DLD1 (cell line): ENCODE measurements at regions not wholly inside any gene's neighbourhood (a gene's known extent, or its start where the extent isn't known, plus 50 kb on each side); places are given as distances from the start of the nearest gene placed in this dataset.

Experiments
- in situ Hi-C: cut with HindIII; loops from 2 replicates; pipeline ENCODE4 v1.10.0; 2017; ENCODE audit warnings: low sequenced_read_pairs

GRCh38 chr3:124230998-124231397 lies 239.1 kb upstream of the ROPN1 start:
- in situ Hi-C loops = no loop called here

- in situ Hi-C loops = no loop called here
Observed at GRCh38 chr3:124234852-124235252, 242.9 kb upstream of the ROPN1 start.

GRCh38 chr3:124235446-124235845 lies 243.5 kb upstream of the ROPN1 start:
- in situ Hi-C loops = no loop called here

GRCh38 chr3:124243177-124243859 lies 251.4 kb upstream of the ROPN1 start:
- in situ Hi-C loops = no loop called here

GRCh38 chr3:124246376-124246775 lies 254.5 kb upstream of the ROPN1 start:
- in situ Hi-C loops = no loop called here

GRCh38 chr3:124246949-124247348 lies 255.0 kb upstream of the ROPN1 start:
- in situ Hi-C loops = no loop called here

GRCh38 chr3:124248471-124249028 lies 256.6 kb upstream of the ROPN1 start:
- in situ Hi-C loops = no loop called here

- in situ Hi-C loops = no loop called here
Observed at GRCh38 chr3:124249038-124249437, 257.1 kb upstream of the ROPN1 start.

GRCh38 chr3:124250053-124250452 lies 258.1 kb upstream of the ROPN1 start:
- in situ Hi-C loops = no loop called here

- in situ Hi-C loops = no loop called here
Observed at GRCh38 chr3:124256156-124256555, 264.2 kb upstream of the ROPN1 start.

GRCh38 chr3:124256599-124256998 lies 264.7 kb upstream of the ROPN1 start:
- in situ Hi-C loops = no loop called here

GRCh38 chr3:124257336-124257864 lies 265.5 kb upstream of the ROPN1 start:
- in situ Hi-C loops = no loop called here

GRCh38 chr3:124258057-124258500 lies 266.2 kb upstream of the ROPN1 start:
- in situ Hi-C loops = no loop called here

GRCh38 chr3:124260206-124260915 lies 268.4 kb upstream of the ROPN1 start:
- in situ Hi-C loops = no loop called here

- in situ Hi-C loops = no loop called here
Observed at GRCh38 chr3:124261306-124261705, 269.4 kb upstream of the ROPN1 start.

GRCh38 chr3:124263168-124263567 lies 271.2 kb upstream of the ROPN1 start:
- in situ Hi-C loops = no loop called here

GRCh38 chr3:124264346-124264745 lies 272.4 kb upstream of the ROPN1 start:
- in situ Hi-C loops = no loop called here

GRCh38 chr3:124266487-124266886 lies 274.6 kb upstream of the ROPN1 start:
- in situ Hi-C loops = no loop called here

GRCh38 chr3:124267406-124267805 lies 275.5 kb upstream of the ROPN1 start:
- in situ Hi-C loops = no loop called here

- in situ Hi-C loops = no loop called here
Observed at GRCh38 chr3:124268355-124268754, 276.4 kb upstream of the ROPN1 start.

- in situ Hi-C loops = no loop called here
Observed at GRCh38 chr3:124269619-124270018, 277.7 kb upstream of the ROPN1 start.

- in situ Hi-C loops = no loop called here
Observed at GRCh38 chr3:124272605-124273151, 280.8 kb upstream of the ROPN1 start.
